Lower leg skin (tissue), 4 donors: ENCODE measurements at regions not wholly inside any gene's neighbourhood (a gene's known extent, or its start where the extent isn't known, plus 50 kb on each side); places are given as distances from the start of the nearest gene placed in this dataset.

Experiments used
- DNase-seq, 2 donors: peaks; one replicate each; pipeline ENCODE4 v3.0.0-alpha.2; 2019; ENCODE audit warnings: low spot score in 2 of 2
- H3K4me3 ChIP-seq: fragments of 200-600 bp; sonication (generic); 2 replicates; pipeline ENCODE4 v1.5.1; 2017; ENCODE audit warnings: mild to moderate bottlenecking, low read depth; ENCODE audit not compliant: poor library complexity, severe bottlenecking
- CTCF ChIP-seq, 3 donors: fragments of 450-650 bp; IDR thresholded peaks; one replicate each; pipeline ENCODE4 v1.5.1; 2016; ENCODE audit warnings: antibody characterized with exemption in 3 of 3, mild to moderate bottlenecking in 3 of 3, moderate library complexity in 2 of 3
- POLR2A ChIP-seq, 2 donors: fragments of 450-650 bp; IDR thresholded peaks; one replicate each; pipeline ENCODE4 v1.6.1; 2016 to 2017; ENCODE audit warnings: antibody characterized with exemption in 2 of 2, mild to moderate bottlenecking in 1 of 2, moderate library complexity in 1 of 2
- WGBS, 2 donors: methylation state at CpG; one replicate each; pipeline ENCODE4 v1.1.5; 2018; 5-methylcytosine and 5-hydroxymethylcytosine counted together
- intact Hi-C: fragments of 100-400 bp; cut with DNase I; formaldehyde crosslinking; loops from one replicate; pipeline ENCODE4 v1.15.0; 2023; ENCODE audit warnings: low total_unique reads

GRCh38 chr18:11316546-11316945, 167.2 kb upstream of the PIEZO2 start:
- no peak for DNase-seq
- intact Hi-C loops, result no loop called here
- TF ChIP-seq CTCF (IDR thresholded peaks at IDR 0.05) (no peak), POLR2A (IDR thresholded peaks at IDR 0.05) (no peak)
- H3K4me3 ChIP-seq, result no peak overlapping the region

- intact Hi-C loops, result no loop called here
- no peak overlapping the region for H3K4me3 ChIP-seq
- 97 to 100% methylated on average over 1 of the region's 1 CpG for WGBS, 2 donors
- no peak for TF ChIP-seq POLR2A (IDR thresholded peaks at IDR 0.05)
- TF ChIP-seq CTCF (IDR thresholded peaks at IDR 0.05), result no peak
- DNase-seq, result no peak
Observed at GRCh38 chr18:11310476-11311086, 161.2 kb upstream of the PIEZO2 start.

GRCh38 chr18:11309172-11309571, 159.8 kb upstream of the PIEZO2 start:
- 92% methylated on average over 3 of the region's 3 CpGs for WGBS, 2 donors
- no peak for DNase-seq
- no peak overlapping the region for H3K4me3 ChIP-seq
- TF ChIP-seq POLR2A (IDR thresholded peaks at IDR 0.05) (no peak), CTCF (IDR thresholded peaks at IDR 0.05) (no peak)
- intact Hi-C loops, result no loop called here

- no peak for DNase-seq
- intact Hi-C loops, result no loop called here
- WGBS, 2 donors, result 64 to 68% methylated on average over 5 of the region's 5 CpGs
- no peak overlapping the region for H3K4me3 ChIP-seq
- TF ChIP-seq POLR2A (IDR thresholded peaks at IDR 0.05), result no peak
- no peak for TF ChIP-seq CTCF (IDR thresholded peaks at IDR 0.05)
Observed at GRCh38 chr18:11308499-11308898, 159.1 kb upstream of the PIEZO2 start.

- no peak for TF ChIP-seq POLR2A (IDR thresholded peaks at IDR 0.05)
- no peak for TF ChIP-seq CTCF (IDR thresholded peaks at IDR 0.05)
- no peak overlapping the region for H3K4me3 ChIP-seq
- no peak for DNase-seq
- WGBS, 2 donors, result 75 to 89% methylated on average over 2 of the region's 2 CpGs
- intact Hi-C loops, result no loop called here
Observed at GRCh38 chr18:11307716-11308115, 158.3 kb upstream of the PIEZO2 start.

- no peak for DNase-seq
- 83 to 100% methylated on average over 2 of the region's 2 CpGs for WGBS, 2 donors
- intact Hi-C loops, result no loop called here
- H3K4me3 ChIP-seq, result no peak overlapping the region
- TF ChIP-seq POLR2A (IDR thresholded peaks at IDR 0.05), result no peak
- no peak for TF ChIP-seq CTCF (IDR thresholded peaks at IDR 0.05)
Observed at GRCh38 chr18:11305507-11305906, 156.1 kb upstream of the PIEZO2 start.
